ENCODE measurements at regions not wholly inside any gene's neighbourhood (a gene's known extent, or its start where the extent isn't known, plus 50 kb on each side); places are given as distances from the start of the nearest gene placed in this dataset.

DNA sequence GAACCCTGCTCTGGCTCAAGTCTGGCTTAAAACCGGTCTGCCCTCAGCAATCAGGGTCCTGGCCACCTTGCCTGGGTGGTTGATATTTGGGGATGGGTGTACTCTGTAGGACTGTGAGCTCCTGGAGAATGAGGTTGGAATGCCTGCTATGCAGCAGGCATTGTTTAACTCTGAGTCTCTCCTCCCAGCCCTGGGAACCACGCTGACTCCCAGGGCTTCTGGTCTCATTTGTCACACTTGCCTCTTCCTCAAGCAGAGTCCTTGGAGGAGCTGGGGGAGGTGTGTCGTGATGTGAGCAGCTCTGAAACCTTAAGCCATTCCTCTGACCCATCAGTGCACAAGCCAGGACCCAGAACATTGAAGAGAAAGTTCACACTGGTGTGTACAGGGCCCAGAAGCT, 340.1 kb downstream of the MN1 start:
- TF ChIP-seq, protein P1, sequence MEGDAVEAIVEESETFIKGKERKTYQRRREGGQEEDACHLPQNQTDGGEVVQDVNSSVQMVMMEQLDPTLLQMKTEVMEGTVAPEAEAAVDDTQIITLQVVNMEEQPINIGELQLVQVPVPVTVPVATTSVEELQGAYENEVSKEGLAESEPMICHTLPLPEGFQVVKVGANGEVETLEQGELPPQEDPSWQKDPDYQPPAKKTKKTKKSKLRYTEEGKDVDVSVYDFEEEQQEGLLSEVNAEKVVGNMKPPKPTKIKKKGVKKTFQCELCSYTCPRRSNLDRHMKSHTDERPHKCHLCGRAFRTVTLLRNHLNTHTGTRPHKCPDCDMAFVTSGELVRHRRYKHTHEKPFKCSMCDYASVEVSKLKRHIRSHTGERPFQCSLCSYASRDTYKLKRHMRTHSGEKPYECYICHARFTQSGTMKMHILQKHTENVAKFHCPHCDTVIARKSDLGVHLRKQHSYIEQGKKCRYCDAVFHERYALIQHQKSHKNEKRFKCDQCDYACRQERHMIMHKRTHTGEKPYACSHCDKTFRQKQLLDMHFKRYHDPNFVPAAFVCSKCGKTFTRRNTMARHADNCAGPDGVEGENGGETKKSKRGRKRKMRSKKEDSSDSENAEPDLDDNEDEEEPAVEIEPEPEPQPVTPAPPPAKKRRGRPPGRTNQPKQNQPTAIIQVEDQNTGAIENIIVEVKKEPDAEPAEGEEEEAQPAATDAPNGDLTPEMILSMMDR (IDR thresholded peaks at IDR 0.05), result no peak
- no peak for TF ChIP-seq EZH2 (IDR thresholded peaks at IDR 0.05; ENCODE audit: borderline replicate concordance, insufficient read depth, low read depth, low read length, poor library complexity, severe bottlenecking)
